ENCODE measurements at regions not wholly inside any gene's neighbourhood (a gene's known extent, or its start where the extent isn't known, plus 50 kb on each side); places are given as distances from the start of the nearest gene placed in this dataset.
A peak's percentile ranks its signal among the peaks of the same experiment; 100 is the strongest.

DNA sequence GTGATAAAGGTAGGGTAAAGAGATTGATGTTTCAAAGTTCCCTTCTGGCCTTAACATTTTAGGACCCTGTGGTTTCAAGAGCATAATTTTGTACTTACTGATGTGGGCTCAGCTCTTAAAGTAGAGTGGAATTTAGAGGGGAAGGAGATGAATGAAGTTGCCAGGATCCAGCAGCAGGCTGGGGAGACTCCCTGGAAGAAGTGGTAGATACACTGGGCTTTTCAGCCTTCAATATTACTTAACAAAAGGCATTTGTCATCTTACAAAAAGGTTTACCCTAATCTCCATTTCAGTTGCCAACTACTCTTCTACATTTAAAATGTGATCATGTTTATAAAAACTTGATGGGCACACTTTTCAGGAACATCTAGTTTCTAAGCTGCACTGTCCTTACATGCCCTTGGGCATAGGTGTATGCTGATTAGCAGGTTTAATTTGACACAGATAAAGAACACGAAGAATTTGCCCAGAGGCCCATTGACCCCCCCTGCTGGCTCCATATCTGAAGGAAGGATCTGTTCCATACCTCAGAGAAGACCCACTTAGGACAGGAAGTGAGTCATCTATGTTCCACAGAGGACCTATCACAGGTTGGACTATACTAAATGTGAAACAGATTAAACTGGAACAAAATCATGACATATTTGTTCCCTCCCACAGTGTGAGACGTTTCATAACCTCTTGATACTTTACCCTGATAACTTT is 93.0 kb upstream of the LPP start:
- no peak for DNase-seq

DNA sequence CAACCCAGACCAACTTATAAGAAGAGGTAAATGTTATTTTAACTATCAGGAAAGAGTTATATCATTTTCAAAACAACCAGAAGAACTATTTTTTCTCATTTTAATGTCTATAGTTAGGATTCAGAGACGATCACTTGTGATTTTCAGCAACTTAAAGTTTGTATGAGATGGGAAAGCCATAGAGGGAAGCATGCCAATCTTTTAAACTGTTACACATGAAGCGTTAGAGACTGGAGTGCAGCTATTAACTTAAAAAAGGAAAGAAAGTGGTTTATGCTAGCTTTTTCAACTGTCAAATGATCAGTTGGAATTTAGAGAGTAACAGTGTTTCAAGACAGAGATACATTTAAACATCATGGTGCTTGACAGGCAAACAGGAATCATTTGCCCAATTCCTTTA is 91.7 kb upstream of the LPP start:
- peak in 2 of 3 donors; percentile 58 to 72 for DNase-seq

DNA sequence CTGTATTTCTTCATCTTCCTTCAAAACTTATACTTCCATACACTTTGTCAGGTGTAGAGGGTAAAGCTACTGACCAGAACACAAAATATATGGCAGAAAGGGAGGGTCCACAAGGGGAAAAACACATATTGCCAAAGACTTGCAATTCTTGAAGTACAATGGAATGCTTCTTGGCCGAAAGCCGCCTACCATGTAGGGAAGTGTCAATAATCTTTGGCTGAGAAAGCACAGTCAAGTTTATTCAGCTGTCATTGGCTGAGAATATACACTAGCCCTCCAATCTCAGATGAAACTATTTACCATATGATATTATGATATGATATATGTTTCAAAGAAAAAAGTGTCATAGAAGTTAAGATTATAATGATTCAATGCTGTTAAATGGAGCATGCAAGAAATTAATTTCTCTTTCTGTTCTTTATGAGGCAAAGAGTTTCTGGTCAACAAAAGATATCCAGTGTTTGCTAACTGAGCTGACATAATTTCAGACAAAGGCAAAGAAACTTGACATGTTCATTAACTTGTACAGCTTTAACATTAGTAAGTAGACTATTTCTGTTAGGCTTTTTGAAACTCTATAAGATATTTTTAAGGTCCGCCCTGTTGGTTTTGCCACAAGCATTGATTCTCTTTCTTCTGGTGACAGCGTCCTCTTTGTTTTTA is 89.0 kb upstream of the LPP start:
- no peak for DNase-seq

DNA sequence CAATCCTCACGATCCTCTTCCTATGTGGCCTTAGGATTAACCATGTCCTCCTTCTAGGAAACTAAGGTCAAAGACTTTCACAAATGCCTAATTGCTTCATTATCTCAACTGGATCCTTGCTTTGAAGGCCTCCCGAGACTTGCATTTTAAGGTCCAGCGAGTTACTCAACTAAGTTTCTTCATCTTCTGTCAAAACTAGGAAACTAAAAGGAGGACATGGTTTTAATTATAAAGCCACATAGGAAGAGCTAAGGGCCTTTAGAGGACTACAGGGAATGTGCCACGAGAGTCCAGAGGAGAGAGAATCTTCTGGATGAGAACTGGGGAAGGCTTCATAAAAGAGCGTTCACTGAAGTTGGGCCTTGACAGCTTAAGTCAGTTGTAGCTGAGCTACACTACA is 87.8 kb upstream of the LPP start:
- no peak for DNase-seq

DNA sequence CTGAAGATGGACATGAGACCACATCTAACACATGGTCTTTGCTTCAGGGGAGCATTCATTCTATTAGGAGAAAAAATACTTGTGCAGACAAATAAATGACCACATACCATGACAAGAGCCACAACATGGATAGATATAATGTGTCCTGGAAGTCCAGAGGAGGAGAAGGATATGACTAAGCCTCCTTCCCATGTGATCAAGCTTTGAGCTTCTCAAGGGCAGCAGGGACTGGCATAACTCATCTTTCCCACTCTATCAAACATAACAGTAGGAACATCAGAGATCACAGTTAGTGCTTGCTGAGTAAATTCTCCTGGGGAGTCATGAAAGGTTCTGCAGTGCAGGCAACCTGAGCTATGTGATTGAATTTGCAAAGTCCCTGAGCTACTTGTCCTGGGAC is 86.0 kb upstream of the LPP start:
- DNase-seq: no peak

DNA sequence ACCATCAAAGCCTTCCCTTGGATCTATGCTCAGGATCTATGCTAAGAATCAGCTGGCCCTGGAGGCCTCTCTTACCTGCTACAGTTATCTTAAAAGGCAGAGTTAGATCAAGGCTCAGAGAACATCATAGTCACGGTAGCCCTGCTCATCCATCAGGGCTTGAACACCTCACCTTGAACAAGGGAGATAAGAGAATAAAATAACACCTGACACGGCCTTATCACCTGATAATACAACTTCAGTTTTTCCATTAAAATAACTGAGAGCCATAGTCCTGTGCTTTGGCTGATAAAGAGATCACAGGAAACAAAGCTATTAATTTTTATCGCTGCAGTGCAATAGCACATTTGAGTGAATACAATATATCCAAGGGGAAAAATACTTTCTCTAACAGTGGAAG is 85.6 kb upstream of the LPP start:
- DNase-seq: no peak

DNA sequence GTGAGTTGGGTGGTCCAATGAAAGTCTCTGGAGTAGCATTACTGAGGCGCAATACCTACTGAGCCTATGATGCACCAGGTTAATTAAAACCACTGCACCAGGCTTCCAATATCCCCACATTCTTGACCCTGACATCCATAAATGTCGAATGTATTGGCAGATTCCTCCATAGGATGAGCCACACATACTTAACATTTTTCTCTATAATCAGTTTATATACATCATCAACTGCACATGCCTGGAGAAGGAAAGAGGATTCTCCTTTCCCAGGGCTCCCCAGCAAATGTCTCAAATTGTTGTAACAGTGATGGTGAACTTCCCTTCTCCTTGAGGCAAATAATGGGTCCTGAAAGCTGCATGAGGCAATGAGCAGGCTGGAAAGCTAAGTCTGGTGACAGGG is 82.3 kb upstream of the LPP start:
- peak in 1 of 3 donors; percentile 45 for DNase-seq

DNA sequence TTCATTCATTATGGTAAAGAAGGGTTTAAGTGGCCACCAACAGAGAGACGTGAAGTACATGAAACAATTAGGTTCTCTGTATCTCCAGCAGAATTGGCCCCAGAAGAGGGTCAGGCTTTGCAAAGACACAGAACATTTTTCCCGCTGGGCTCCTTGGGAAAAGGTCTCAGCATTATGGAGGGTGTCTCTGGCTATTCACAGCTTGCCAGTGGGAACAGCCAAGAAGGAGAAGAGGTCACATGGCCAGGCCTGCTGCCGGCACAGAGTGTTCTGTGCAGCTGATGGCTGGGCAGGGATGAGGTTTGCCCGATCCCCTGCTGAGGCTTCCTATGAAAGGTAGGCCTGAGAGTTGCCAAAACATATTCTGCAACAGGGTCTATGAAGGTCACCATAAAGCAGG is 77.8 kb upstream of the LPP start:
- DNase-seq: no peak

DNA sequence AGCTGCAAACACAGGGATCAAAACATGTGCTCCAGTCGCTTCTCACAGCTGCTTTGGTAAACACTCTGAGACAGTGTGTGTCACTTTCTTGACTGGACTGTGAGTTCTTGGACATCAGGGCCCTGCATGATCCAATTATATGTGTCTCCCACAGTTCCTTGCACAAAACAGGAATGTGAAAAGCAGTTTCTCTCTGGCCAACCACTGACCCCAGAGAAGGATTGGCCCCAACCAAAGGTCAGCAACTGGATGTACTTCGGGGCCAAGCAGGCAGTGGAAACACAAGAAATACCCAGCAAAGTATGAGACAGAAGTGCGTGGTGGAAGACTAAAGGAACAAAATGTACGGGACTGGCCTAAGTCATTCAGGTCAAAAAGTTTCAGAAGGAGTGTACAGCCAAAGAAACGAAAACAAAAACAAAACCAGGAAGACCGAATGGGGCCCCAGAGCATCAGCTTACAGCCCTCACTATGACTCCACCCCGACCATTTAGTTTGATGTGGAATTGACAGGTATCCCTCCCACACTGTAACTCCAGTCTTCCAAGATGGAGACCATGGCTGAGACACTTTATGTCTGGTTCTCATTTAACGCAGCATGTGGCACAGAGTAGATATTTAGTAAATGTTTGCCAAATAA is 76.7 kb upstream of the LPP start:
- DNase-seq: no peak

DNA sequence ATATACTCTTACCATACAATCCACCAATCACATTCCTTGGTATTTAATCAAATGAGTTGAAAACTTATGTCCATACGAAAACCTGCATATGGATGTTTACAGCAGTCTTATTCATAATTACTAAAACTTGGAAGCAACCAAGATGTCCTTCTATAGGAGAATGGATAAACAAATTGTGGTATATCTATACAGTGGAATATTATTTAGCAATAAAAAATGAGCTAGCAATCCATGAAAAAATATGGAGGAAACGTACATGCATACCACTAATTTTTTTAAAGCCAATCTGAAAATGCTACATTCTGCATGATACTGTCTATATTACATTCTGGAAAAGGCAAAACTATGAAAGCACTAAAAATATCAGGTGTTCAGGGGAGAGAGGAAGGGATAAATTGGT is 73.9 kb upstream of the LPP start:
- DNase-seq: no peak

DNA sequence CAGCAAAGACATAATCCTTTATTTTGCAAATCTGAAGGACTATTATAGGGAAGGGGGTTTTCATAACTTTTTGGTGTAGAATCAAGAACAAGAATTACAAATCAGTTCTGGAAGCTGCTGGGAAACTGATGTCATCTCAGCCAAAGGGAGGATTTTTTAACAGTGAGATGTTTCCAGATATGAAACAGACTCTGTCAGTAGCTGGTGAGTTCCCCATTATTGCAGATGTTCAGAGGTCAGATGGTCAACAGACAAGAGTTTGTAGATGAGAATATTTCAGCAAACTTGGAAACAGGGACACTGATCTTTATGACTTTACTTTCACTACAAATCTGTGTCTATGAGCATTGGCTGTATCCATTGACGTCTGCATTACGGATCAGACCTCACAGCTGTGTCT is 71.9 kb upstream of the LPP start:
- peak; percentile 59 to 83 (median 63) for DNase-seq

DNA sequence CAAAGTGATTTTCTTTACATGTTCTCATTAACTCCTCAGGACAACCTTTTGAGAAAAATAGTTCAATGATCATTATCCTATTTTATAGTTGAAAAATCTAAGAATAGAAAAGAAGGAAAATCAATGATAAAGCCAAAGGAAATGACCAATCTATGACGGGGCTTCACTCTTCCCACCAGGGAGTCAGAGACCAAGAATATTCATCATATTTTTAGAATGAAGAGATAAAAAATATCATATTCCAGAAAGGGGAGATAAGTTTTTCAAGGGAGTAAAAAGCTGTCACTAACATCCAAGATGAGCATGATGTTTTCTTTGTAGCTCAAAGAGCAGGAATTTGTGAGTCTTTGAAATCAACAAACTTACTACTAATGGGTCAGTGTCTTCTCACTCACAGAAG is 71.5 kb upstream of the LPP start:
- no peak for DNase-seq

DNA sequence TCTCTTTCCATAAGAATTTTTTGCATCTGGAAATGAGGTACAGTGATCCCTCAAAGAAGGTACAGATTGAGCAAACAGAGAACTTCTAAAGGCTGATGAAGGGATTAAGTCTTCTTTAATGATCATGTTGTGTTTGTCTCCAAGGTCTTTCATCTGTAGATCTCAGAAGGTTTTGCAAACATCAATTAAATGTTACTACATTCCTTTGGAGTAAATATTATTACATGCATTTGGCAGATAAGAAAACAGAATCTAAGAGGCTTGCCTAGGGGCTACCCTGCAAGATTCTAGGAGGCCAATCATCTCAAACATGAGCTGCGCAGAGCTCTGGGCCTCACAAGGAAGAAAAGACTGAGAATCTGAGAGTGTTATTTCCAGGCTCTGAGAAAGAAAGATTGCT is 70.9 kb upstream of the LPP start:
- no peak for DNase-seq

DNA sequence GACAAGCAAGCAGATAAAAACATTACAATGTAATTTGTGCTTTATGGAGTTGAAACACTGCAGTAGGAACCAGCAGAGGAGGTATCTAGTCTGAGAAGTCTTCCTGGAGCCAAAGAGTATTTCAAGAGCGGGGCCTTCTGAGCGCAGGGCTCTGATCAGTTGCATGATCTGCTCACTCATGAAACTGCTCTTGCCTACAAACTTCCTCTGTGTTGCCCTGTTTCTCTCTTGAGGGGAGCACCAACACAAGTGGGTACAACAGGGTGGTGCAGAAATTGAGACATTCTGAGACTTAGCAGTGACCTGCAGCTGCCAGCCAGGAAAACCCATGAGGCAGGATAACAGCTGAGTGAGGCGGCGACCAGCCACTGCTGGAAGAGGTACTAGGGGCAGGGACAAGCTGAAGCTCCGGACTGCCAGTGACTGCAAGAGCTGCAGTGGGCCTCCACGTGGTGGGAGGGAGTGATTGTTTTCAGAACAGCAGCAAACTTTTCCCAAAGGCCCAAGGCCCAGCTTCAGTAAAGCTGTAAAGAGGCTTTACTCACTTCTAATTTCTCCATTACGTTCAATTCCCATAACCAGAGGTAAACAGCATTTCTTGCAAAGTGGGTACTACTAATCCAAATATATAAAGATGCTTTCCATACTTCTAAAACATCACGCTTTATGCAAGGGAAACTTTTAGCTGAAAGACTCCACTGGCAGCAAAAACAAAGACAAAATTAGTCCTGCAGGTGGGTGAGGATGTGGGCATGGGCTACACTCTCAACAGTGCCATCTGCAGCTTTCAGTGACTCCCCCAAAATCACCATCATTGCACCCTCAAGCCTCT is 69.0 kb upstream of the LPP start:
- peak in 1 of 3 donors; percentile 24 for DNase-seq

DNA sequence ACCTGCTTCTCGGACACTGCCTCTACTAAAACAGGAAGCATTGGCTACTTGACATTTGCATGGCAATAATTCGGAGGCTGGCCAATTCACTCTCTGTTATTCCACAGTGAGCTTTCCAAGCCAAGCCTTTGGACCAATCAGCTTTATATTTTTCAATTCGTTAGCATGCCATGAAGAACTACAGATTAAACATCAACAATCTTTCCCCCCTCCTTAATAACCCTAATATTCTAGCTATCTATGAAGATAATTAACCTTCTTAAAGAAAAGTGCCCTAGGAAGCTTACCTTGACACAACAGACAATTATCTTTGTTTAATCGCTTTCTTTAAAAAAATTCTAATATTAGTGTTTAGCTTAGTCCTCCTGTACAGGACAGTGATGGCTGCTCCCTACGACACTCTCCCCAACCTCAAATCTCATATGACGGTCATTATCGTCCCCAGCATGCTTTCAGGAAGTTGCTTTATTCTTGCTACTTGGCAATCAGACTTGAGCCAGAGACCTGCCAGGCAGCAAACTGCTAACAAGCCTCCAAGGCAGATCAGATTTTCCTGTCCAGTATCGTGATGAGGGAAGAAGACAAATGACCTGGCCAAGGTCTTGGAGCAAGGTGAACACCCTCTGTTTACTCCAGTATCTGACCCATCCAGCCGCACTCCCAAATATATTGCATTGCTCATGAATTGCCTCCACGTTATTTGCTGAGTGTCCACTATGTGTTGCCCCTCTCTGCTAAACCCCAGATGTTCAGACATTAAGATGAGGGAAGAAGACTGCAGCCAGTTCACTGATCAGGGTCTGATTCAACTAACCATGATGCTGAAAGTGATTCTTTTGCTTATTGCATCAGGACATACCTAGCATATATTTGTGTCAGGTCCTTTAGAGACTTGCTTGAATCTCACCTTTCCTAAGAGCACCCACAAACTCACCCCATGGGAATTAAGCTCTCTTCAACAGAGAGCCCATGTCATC is 68.1 kb upstream of the LPP start:
- no peak for DNase-seq

DNA sequence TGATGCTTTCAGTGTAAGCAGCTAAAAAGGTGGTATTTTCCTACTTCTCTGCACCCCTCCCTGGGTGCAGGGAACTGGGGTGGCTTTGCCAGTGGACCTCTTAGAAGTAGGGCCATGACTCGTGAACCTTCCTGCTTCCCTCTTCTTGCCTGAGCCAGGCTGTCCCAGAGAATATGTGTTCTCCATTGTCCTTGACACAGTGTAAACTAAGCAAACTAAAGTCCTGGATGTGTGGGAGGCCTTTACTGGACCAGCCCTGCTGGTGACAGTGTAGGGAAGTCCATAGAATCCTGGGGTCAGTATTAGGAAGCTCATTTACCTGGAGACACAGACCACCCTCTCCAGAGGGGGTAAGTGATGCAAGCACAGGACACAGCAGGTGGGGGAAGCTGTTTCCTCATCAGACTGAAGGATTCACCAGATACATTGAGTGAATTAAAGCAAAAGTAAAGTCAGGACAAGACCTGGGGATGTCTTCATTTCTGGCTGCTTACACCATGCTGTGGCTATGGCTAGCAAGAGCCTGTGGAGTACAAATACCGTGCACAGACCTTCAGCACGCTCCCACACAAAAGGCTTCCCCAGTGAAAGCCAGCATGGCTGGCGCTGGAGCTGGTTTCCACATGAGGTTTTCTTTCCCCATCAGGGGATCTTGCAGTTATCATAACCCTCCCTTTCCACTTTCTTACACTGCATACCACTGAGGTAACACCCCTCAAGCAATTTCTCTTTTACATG is 64.8 kb upstream of the LPP start:
- no peak for DNase-seq

DNA sequence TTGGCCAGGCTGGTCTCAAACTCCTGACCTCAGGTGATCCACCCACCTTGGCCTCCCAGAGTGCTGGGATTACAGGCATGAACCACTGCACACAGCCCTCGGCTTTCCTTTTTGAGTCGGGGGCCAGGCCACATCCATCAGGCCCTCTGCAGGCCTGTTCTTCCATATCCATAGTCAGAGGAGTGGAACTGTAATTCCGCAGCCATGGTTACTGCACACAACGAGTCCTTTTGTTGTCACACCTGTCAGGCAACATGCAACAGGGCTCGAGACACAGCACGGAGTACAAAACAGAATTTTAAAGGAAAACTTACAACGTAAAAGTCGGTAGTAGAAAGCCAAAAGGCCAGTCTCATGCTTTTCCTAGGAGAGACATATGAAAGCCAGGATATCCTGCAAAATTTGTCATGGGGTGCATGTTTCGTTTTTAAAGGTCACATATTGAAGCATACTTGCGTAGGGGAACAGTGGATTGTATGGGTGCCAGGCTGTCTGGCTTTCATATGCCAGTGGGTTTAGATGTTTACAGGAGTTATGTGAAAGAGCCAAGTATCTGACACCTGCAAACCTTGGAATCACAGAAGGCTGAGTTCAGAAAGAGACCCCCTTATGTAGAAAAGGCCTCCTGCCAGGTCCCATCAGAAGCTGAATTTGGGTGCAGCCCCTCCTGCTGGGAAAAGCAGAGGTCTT is 63.2 kb upstream of the LPP start:
- DNase-seq: no peak

DNA sequence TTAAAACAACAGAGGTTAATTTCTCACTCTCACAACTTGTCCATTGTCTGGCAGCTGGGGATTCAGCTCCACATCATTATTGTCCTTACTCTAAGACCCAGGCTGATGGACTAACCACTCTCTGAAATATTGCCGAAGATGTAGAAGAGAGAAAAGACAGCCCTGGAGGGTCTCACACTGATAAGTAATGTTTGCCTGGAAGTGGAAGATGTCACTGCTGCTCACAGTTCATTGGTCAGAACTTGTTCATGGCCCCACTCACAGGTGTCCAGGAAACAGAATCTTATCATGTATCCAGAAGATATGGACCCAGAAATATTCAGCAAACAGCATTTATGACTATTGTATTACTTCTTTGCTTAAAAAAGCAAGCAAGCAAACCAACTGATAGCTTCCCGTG is 62.2 kb upstream of the LPP start:
- DNase-seq: no peak

DNA sequence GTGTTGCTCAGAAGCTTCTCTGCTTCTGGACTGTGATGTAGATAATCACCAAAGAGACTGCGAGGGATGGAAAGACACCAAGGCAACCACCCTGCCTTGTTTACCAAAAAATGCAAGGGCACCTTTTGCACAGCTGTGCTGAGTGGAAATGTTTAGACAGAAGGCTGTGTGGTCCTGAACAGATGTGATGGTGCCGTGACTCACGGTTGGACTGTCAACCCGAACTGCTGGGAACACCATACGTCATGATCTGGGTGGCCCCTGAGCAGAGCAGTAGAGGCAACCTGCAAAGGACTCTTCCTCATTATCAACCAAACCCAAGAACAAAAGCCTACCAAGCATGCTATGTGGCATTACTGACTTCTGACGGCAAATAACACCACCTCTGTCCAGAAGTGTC is 61.3 kb upstream of the LPP start:
- no peak for DNase-seq

DNA sequence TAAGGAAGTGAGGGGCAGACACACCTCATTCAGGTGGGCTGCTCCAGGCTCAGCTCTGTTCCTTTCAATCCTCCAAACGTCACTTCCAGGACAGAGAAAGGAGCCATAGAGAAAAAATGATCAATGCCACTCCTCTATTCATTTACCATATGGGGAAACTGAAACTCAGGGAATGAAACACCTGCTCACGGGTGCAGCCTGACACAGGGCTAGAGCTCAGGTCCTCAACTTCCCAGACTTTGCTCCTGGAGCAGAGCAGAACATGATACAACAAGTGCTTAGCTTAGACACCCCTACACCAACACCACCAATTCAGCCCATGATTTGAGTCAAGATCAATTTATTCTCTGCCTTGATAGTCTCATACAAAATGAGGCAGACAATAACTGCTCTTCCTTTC is 58.5 kb upstream of the LPP start:
- DNase-seq: no peak
